ENCODE measurements at regions not wholly inside any gene's neighbourhood (a gene's known extent, or its start where the extent isn't known, plus 50 kb on each side); places are given as distances from the start of the nearest gene placed in this dataset.

- no peaks in the 10 kb centered on the region for H3K4me1 ChIP-seq (ENCODE audit: control insufficient read depth, insufficient read depth, low read length)
Observed at GRCh38 chr6:158920311-158920905, 79.6 kb downstream of the RSPH3 start.

DNA sequence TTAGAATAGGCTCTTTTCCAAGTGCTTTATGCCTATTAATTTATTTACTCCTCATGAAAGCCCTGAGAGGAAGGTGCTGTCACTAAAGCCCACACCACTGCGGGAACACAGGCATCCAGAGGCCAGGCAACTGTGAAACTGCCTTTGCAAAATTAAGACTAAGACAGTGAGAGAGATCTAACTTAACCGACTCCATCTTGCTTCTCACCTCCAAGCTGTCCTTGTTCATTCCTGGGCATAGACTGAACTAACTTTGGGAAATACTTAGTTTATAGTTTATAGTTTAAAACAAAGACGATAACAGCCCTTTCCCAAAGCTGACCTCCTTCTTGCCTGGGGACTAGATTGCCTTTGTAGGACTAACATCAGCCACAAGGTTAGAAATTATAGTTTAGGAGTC is 80.1 kb downstream of the RSPH3 start:
- Histone ChIP-seq H3K4me3 (ENCODE audit: low read length) (no peak overlapping the region), H3K4me2 (ENCODE audit: low read length) (no peak overlapping the region), H3K9me3 (replicated peaks; ENCODE audit: low read length) (no peaks in the 10 kb centered on the region), H3K36me3 (ENCODE audit: insufficient read depth, low read length) (no peaks in the 10 kb centered on the region), H3K9ac (ENCODE audit: low read depth, low read length) (no peak overlapping the region), H3K4me1 (ENCODE audit: control insufficient read depth, insufficient read depth, low read length) (no peaks in the 10 kb centered on the region), H3K27me3 (ENCODE audit: control insufficient read depth, insufficient read depth, low read length) (no peaks in the 10 kb centered on the region)

More at GRCh38 chr6:158920311-158920905, 79.6 kb downstream of the RSPH3 start:
- no peak overlapping the region for H3K4me2 ChIP-seq (ENCODE audit: low read length)
- H3K9me3 ChIP-seq (replicated peaks; ENCODE audit: low read length), result no peaks in the 10 kb centered on the region
- H3K9ac ChIP-seq (ENCODE audit: low read depth, low read length), result no peak overlapping the region
- no peak overlapping the region for H3K4me3 ChIP-seq (ENCODE audit: low read length)
- no peaks in the 10 kb centered on the region for H3K27me3 ChIP-seq (ENCODE audit: control insufficient read depth, insufficient read depth, low read length)
- no peaks in the 10 kb centered on the region for H3K36me3 ChIP-seq (ENCODE audit: insufficient read depth, low read length)

DNA sequence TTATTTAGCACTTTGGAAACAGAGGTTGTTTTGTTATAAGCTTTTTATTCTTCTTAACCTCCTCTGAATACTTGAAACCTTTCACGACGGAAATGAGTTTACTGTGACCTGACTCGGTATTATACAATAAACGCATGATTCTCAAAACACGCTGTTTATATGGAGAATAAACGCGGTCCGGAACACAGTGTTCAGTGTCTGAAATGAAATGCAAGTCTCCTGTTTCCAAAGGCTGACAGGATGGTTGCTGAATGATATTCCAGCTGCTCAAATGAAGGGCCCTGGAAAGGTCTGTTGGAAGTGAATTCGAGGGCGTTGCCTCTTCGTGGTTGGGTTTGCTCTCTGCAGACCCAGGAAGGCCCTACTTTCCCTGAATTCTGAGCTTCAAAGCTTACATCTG is 83.4 kb downstream of the RSPH3 start:
- H3K4me3 ChIP-seq (ENCODE audit: low read length), result no peak overlapping the region
- H3K9ac ChIP-seq (ENCODE audit: low read depth, low read length), result no peak overlapping the region
- H3K4me2 ChIP-seq (ENCODE audit: low read length), result no peak overlapping the region
- no peaks in the 10 kb centered on the region for H3K27me3 ChIP-seq (ENCODE audit: control insufficient read depth, insufficient read depth, low read length)
- H3K4me1 ChIP-seq (ENCODE audit: control insufficient read depth, insufficient read depth, low read length), result no peaks in the 10 kb centered on the region
- no peaks in the 10 kb centered on the region for H3K36me3 ChIP-seq (ENCODE audit: insufficient read depth, low read length)
- no peaks in the 10 kb centered on the region for H3K9me3 ChIP-seq (replicated peaks; ENCODE audit: low read length)

- no peaks in the 10 kb centered on the region for H3K36me3 ChIP-seq (ENCODE audit: insufficient read depth, low read length)
- no peak overlapping the region for H3K4me2 ChIP-seq (ENCODE audit: low read length)
- H3K27me3 ChIP-seq (ENCODE audit: control insufficient read depth, insufficient read depth, low read length), result no peaks in the 10 kb centered on the region
- no peak overlapping the region for H3K4me3 ChIP-seq (ENCODE audit: low read length)
- no peaks in the 10 kb centered on the region for H3K4me1 ChIP-seq (ENCODE audit: control insufficient read depth, insufficient read depth, low read length)
- no peaks in the 10 kb centered on the region for H3K9me3 ChIP-seq (replicated peaks; ENCODE audit: low read length)
- no peak overlapping the region for H3K9ac ChIP-seq (ENCODE audit: low read depth, low read length)
Observed at GRCh38 chr6:158914923-158915322, 85.1 kb downstream of the RSPH3 start.

DNA sequence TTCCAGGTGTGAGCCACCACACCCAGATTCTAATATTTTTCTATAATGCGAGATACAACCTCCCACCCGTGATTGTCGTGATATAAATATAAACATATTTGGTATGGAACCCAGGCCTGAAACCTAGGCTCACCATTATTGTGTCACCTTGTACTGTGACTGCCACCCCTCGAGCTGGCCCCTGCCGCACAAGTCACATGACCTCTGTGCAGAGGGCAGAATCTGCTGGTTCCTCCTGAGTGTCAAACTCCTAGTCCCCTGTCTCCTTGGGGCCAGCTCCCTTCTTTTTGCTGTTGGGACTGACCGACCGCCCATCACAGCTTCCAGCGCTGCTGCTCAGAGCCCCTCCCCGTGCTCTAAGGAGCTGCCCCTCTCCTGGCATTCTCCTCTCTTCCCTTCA is 86.4 kb downstream of the RSPH3 start:
- Histone ChIP-seq H3K27me3 (ENCODE audit: control insufficient read depth, insufficient read depth, low read length) (no peaks in the 10 kb centered on the region), H3K9me3 (replicated peaks; ENCODE audit: low read length) (no peaks in the 10 kb centered on the region), H3K4me2 (ENCODE audit: low read length) (no peak overlapping the region), H3K9ac (ENCODE audit: low read depth, low read length) (no peak overlapping the region), H3K36me3 (ENCODE audit: insufficient read depth, low read length) (no peaks in the 10 kb centered on the region), H3K4me1 (ENCODE audit: control insufficient read depth, insufficient read depth, low read length) (no peaks in the 10 kb centered on the region), H3K4me3 (ENCODE audit: low read length) (no peak overlapping the region)

DNA sequence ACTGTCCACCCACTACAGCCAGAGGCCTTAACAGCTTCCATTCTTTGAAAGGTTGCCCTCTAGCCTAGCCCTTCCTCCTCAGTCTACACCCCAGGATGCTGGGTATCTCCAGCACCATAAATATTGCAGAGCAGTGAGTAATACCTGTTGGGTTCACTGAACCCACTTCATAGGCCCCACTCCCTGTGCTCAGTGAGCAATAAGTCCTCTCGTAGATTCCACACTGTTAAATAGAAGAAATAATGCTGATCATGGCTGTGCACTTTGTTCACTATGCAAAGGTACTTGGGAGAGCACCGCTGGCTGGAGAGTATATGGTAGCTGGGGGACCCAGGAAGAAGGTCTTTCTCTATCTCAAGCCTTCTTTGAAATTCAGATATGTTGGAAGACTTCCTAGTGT is 87.3 kb downstream of the RSPH3 start:
- H3K4me3 ChIP-seq (ENCODE audit: low read length), result no peak overlapping the region
- no peaks in the 10 kb centered on the region for H3K4me1 ChIP-seq (ENCODE audit: control insufficient read depth, insufficient read depth, low read length)
- no peak overlapping the region for H3K9ac ChIP-seq (ENCODE audit: low read depth, low read length)
- no peaks in the 10 kb centered on the region for H3K27me3 ChIP-seq (ENCODE audit: control insufficient read depth, insufficient read depth, low read length)
- H3K36me3 ChIP-seq (ENCODE audit: insufficient read depth, low read length), result no peaks in the 10 kb centered on the region
- no peak overlapping the region for H3K4me2 ChIP-seq (ENCODE audit: low read length)
- H3K9me3 ChIP-seq (replicated peaks; ENCODE audit: low read length), result no peaks in the 10 kb centered on the region

GRCh38 chr6:158911746-158912480 is 88.1 kb downstream of the RSPH3 start:
- no peaks in the 10 kb centered on the region for H3K36me3 ChIP-seq (ENCODE audit: insufficient read depth, low read length)
- no peak overlapping the region for H3K9ac ChIP-seq (ENCODE audit: low read depth, low read length)
- no peaks in the 10 kb centered on the region for H3K9me3 ChIP-seq (replicated peaks; ENCODE audit: low read length)
- no peak overlapping the region for H3K4me3 ChIP-seq (ENCODE audit: low read length)
- H3K4me1 ChIP-seq (ENCODE audit: control insufficient read depth, insufficient read depth, low read length), result no peaks in the 10 kb centered on the region
- H3K27me3 ChIP-seq (ENCODE audit: control insufficient read depth, insufficient read depth, low read length), result no peaks in the 10 kb centered on the region
- H3K4me2 ChIP-seq (ENCODE audit: low read length), result no peak overlapping the region

- no peaks in the 10 kb centered on the region for H3K36me3 ChIP-seq (ENCODE audit: insufficient read depth, low read length)
- H3K27me3 ChIP-seq (ENCODE audit: control insufficient read depth, insufficient read depth, low read length), result no peaks in the 10 kb centered on the region
- H3K9me3 ChIP-seq (replicated peaks; ENCODE audit: low read length), result peaks cover under 1% of the 10 kb centered on the region
- H3K9ac ChIP-seq (ENCODE audit: low read depth, low read length), result no peak overlapping the region
- H3K4me2 ChIP-seq (ENCODE audit: low read length), result no peak overlapping the region
- H3K4me3 ChIP-seq (ENCODE audit: low read length), result no peak overlapping the region
- no peaks in the 10 kb centered on the region for H3K4me1 ChIP-seq (ENCODE audit: control insufficient read depth, insufficient read depth, low read length)
Observed at GRCh38 chr6:158910484-158911440, 89.2 kb downstream of the RSPH3 start.

GRCh38 chr6:158909938-158910337 is 90.1 kb downstream of the RSPH3 start:
- Histone ChIP-seq H3K4me1 (ENCODE audit: control insufficient read depth, insufficient read depth, low read length) (no peaks in the 10 kb centered on the region), H3K36me3 (ENCODE audit: insufficient read depth, low read length) (no peaks in the 10 kb centered on the region), H3K27me3 (ENCODE audit: control insufficient read depth, insufficient read depth, low read length) (no peaks in the 10 kb centered on the region), H3K4me2 (ENCODE audit: low read length) (no peak overlapping the region), H3K4me3 (ENCODE audit: low read length) (no peak overlapping the region), H3K9ac (ENCODE audit: low read depth, low read length) (no peak overlapping the region), H3K9me3 (replicated peaks; ENCODE audit: low read length) (peaks cover 8% of the 10 kb centered on the region)

DNA sequence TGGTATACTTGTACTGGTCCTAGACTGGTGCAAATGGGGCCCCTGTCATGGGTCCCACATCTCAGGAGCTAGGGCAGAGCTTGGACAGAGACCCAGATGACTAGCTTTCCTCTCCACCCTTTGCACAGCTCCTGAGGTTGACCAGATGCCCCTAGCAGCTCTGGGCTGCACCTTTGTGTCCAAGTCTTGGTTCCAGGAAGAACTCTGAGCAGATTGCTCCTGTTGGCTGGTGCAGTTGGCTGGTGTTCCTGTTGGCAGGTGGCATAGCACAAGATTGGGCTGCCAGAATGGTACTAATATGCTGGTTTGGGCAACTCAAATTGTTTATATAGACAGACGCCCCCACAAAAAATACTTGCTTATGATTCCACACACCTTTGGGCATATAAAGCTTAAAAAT is 89.4 kb upstream of the EZR start:
- no peaks in the 10 kb centered on the region for H3K27me3 ChIP-seq (ENCODE audit: control insufficient read depth, insufficient read depth, low read length)
- H3K9me3 ChIP-seq (replicated peaks; ENCODE audit: low read length), result peaks cover 10% of the 10 kb centered on the region
- no peak overlapping the region for H3K9ac ChIP-seq (ENCODE audit: low read depth, low read length)
- no peak overlapping the region for H3K4me2 ChIP-seq (ENCODE audit: low read length)
- no peaks in the 10 kb centered on the region for H3K36me3 ChIP-seq (ENCODE audit: insufficient read depth, low read length)
- no peaks in the 10 kb centered on the region for H3K4me1 ChIP-seq (ENCODE audit: control insufficient read depth, insufficient read depth, low read length)
- no peak overlapping the region for H3K4me3 ChIP-seq (ENCODE audit: low read length)

DNA sequence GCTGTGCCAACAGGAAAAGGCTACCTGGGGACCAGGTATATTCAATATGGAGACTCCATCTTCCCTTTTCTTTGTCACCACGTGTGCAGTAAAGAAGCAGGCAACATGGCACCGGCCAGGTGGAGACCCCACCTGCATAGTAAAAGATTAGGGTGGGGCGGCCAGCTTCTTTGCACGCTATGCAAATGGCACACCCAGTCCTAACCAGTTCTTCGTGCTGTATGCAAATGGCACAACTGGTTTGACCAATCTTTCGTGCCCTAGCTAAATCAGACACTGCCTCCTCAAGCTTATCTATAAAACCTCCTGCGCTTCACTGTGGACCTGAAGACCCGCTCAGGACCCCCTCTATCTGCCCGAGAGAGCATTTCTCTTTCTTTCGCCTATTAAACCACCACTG is 88.8 kb upstream of the EZR start:
- H3K36me3 ChIP-seq (ENCODE audit: insufficient read depth, low read length), result no peaks in the 10 kb centered on the region
- peaks cover 10% of the 10 kb centered on the region for H3K9me3 ChIP-seq (replicated peaks; ENCODE audit: low read length)
- H3K9ac ChIP-seq (ENCODE audit: low read depth, low read length), result no peak overlapping the region
- no peak overlapping the region for H3K4me3 ChIP-seq (ENCODE audit: low read length)
- H3K4me1 ChIP-seq (ENCODE audit: control insufficient read depth, insufficient read depth, low read length), result no peaks in the 10 kb centered on the region
- H3K4me2 ChIP-seq (ENCODE audit: low read length), result no peak overlapping the region
- H3K27me3 ChIP-seq (ENCODE audit: control insufficient read depth, insufficient read depth, low read length), result no peaks in the 10 kb centered on the region
